HG03442 (cell line): ENCODE measurements at regions not wholly inside any gene's neighbourhood (a gene's known extent, or its start where the extent isn't known, plus 50 kb on each side); places are given as distances from the start of the nearest gene placed in this dataset.
"Not testable (repeated sequence)": the region's sequence is repeated elsewhere in the genome, so short reads cannot be mapped to it uniquely, and the experiment has no call there.

Experiments used
- ATAC-seq: cut with Tn5 transposase; IDR thresholded peaks from one replicate; pipeline ENCODE4 v1.9.1; 2021; ENCODE audit warnings: mild to moderate bottlenecking, moderate library complexity; ENCODE audit not compliant: unreplicated experiment

DNA sequence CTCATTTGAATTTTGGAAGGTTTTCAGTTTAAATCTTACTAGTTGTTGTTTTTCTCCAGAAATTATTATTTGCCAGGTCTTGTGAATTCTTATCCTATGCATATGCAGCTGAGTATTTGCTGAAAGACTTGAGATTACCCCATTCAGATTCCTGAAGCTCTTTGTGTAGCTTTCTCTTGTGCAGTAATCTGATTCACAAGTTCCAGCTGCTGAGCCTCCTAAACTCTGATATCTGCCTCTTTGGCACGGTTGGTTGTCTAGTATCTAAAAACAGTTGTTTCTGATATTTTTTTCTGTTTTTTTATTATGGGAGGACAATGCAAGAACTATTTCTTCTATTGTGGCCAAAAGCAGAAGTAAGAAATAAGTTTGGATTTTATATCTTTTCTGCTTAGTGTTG, 863.9 kb upstream of the MANEA start:
- no peak for ATAC-seq

DNA sequence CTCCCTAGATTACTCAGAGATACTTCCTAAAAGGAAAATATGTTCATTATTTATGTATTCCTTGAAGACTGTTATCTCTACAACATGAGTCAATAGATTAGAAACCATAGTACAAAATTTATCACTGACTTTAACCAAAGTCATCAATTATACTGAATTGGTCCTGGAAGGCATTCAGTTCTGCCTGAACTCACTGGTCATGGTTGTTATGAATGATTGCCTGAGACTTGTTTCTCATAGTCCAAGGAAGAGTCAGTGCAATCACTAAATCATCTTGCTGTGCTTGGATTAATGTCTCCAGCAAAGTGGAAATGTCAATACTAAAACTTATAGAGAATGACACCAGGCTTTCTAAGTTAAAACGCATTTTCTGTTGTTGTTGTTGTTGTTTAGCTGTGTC, 878.6 kb upstream of the MANEA start:
- no peak for ATAC-seq

DNA sequence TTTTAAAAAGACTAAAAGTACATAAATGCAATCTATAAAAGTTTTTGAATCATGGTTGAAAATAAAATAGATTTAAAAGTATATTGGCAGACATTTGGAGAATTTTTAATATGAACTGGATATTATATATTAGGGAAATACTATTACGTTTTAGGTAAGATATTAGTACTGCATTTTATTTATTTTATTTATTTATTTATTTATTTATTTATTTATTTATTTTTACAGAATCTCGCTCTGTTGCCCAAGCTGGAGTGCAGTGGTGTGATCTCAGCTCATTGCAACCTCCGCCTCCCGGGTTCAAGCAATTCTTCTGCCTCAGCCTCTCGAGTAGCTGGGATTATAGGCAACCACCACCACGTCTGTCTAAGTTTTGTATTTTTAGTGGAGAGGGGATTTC, 890.1 kb upstream of the MANEA start:
- ATAC-seq = not testable (repeated sequence)

DNA sequence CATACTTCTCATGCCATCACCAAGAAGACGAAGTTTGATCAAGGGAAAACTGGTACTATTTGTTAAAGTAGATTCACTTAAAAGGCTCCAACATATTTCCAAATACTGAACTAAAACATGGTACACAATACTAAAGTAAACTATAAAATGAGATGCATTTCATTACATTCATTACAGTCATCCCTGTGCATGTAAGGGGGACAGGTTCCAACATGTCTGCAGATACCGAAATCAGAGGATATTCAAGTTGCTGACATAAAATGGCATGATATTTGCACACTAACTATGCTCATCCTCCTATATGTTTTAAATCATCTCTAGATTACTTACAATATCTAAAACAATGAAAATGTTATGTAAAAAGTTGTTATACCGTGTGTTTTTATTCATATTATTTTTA, 893.9 kb upstream of the MANEA start:
- ATAC-seq = no peak

DNA sequence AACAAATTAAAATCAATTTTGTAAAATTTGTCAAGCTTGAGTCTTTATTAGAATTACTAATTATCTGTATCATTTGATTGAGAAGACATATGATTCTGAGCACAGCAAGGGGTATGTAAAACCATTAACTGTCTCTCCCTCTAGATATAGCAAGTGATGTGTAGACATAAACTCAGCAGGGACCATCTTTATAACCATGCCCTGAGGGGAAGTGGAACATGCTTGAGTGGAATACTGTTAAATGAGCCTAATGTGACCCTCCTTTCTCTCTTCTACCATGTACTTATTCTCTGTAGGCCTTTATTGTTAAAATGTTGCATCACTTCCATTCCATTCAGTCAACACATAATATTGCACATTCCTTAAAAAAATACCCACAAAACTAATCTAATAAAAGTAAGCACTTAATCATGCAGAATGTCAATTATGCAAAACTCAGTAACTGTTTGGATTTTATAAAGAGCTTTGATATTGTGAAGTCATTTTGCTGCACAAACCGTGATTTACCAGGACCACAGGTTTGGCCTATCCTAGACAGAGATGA, 896.6 kb upstream of the MANEA start:
- no peak for ATAC-seq

DNA sequence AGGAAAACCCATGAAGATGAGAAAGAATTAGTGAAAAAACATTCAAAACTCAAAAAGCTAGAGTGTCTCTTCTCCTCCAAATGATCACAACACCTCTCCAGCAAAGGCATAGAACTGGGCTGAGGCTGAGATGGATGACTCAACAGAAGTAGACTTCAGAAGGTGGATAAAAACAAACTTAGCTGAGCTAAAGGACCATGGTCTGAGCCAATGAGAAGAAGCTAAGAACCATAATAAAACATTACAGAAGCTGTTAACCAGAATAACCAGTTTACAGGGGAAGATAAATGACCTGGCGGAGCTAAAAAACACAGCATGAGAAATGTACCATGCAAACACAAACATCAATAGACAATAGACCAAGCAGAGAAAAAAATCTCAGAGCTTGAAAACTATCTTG, 904.1 kb upstream of the MANEA start:
- ATAC-seq = no peak

DNA sequence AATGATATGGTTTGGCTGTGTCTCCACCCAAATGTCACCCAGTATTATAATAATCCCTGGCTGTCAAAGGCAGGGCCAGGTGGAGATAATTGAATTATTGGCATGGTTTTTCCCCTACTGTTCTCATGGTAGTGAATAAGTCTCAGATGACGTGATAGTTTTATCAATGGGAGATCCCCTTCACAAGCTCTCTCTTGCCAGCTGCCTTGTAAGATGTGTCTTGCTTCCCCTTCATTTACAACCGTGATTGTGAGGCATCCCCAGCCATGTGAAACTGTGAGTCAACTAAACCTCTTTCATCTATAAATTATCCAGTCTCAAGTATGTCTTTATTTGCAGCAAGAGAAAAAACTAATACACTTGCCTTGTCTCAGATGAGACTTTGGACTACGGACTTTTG, 907.3 kb upstream of the MANEA start:
- ATAC-seq = no peak

DNA sequence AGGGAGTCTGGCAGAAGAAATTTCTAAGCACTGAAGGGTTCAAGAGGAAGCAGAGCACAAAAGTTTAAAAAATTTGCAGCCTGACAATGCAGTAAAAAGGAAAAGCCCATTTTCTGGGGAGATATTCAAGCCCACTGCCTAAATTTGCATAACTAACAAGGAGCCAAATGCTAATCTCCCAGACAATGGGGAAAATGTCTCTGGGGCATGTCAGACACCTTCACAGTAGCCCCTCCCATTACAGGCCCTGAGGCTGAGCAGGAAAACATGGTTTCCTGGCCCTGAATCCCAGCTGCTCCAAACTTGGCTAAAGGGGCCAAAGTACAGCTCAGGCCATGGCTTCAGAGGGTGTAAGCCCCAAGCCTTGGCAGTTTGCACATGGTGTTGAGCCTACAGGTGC, 908.5 kb upstream of the MANEA start:
- ATAC-seq = no peak

DNA sequence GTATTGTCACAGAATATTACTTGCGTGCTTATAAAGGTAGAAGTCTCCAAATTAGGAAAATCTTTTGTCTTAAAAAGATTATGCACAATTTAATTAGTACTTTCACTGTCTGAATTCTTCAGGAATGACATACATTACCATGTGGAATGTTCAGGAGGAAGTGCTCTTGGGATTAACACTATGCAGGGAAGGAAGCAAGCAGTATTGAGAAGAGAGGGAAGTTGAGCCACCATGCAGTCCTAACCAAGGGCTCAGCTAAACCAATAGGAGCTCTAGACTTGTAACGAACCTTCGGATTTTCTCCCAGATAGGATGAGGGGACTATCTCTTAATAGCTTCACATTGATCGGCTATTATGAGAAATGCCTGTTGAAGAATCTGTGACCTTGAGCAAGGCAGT, 918.4 kb upstream of the MANEA start:
- no peak for ATAC-seq

DNA sequence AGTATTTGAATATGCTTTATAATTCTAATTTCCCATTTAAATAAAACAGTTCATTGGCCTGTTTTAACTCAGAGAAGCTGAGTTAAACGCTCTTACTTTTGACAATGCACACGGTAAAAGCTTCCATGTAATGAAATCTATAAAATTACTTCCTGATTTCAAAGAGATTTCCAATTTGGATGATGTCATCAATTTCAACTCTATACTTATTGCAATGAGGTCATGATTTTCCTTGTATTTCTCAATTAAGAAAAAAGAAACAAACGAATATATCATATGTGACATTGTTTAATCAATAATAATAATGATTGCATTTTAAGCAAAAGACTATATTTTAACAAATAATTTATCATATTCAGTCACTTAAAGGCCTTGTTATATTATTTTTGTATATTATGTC, 926.1 kb upstream of the MANEA start:
- no peak for ATAC-seq

DNA sequence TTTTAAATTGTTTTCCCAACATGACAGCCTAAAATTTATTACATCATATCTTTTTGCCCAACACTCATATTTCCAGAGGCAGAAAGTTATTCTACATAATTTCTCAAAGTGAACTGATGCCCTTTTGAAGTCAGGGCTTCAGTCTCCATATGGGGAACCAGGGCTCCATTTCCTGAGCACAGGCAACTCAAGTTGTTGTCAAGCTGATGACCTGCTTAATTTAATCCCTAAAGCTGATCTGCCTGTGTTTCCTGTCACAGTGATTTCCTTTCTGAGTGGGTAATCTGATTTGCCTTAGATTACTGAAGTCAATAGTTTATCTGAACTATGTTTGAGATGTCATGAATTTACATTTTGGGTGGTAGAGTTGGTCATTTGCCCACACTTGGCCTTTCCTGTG, 932.1 kb upstream of the MANEA start:
- ATAC-seq = no peak

DNA sequence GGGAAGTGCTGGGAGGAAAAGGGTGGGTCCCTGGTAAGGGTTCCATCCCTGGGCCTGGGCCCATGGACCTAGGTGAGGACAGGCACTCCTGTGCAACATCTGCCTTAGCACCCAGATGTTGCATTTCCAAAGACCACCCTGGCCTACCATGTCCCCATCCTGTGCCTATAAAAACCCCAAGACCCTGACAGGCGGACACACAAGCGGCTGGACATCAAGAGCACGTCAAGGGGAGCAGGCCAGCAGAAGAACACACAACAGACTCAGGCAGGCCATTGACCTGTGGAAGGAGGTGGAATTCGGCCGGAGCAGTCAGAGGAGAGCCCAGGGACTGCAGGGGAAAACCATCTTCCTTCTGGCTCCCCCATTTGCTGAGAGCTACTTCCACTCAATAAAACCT, 937.8 kb upstream of the MANEA start:
- no peak for ATAC-seq

DNA sequence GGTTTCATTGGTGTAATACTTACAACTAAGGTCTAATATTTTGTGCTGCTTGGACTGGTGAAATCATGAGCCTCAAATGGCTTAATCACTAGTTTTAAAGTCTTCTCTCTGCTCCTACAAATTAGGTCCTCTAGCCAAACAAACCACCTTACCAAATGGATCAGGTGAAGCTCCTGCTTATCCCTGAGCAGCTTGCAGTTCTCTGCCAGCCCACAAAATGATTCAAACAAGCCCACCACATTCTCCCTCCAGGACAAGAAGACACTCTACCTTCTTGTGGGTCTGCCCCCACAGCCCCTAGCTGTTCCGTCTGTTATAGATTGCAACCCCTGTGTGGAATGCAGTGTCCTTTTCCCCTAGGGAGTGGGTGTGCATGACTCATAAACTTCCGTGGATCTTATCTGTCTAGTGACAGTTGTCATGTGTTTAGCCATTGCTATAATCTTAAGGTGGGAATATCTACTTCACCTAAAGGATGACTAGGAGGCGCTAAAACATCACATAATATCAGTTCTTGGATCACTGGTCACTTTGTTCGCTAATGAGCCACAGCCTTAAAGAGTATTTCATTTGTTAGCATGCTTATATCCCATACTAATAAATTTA, 940.5 kb upstream of the MANEA start:
- no peak for ATAC-seq

DNA sequence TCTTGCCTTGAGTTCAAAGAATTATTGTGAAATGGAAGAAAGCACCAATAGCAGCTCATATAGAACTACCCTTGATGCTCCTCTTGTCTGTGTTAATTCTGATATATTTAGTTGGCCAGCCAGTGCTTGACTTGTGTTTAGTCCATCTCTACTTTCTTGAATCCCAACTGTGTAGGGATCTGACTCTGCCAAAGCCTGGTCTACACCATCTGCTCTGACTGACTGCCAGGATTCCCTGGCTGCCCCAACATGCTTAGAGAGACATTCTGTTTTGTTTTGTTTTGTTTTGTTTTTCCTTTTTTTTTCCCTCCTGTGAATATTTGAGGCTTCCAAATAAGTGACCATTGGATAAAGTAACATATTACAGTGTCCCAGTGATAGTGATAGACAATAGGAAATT, 953.7 kb upstream of the MANEA start:
- no peak for ATAC-seq

DNA sequence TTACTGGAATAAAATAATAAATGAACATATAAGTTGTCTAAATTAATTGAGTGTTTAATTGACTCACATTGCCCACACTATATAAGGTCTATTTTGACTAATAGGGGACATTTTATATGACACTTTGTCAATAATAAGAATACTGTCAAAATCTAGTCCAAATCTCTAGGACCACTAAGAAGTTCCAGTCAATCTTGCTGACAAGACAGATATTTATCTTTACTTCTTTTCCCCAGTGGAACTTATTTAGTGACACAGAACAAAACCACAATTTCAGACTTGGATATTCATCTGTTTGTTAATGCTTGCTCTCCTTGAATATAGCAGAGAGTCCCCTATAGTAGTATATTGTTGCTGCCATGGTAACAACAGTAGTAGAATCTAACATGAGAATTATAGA, 954.6 kb upstream of the MANEA start:
- ATAC-seq = no peak

DNA sequence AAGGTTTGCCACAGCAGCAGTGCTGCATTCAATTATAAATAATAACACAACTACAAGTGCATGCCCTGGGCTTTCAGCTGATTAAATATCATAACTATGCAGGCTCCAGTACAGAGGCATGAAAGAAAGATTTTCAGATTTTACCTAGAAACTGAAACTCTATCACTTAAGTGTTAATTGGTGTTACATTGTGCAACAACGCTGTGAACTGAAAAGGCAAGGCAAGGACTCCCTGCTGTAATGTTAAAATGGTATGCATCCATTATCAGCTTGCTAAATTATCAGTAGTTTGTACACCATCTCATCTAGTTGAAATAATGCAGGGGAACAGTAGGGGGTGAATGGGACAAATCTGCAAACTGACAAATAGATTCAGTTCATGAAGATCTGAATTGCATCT, 976.7 kb upstream of the MANEA start:
- ATAC-seq = no peak

DNA sequence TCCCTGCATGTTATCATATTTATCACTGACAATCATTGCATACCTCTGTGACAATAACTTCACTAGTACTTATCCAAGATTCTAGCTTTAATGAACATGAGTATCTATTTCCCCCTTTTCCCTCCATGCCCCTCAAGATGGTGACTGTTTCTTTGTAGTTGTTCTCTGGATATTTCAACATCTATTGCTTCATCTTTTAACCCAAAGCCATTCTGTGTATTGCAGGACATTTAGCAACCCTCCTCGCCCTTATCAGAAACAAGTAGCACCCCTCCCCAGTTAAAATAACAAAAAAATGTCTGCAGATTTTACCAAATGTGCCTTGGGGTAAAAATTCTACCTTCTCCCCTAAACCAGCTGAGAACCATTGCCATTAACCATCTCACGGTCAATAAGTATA, 979.8 kb upstream of the MANEA start:
- ATAC-seq = no peak

DNA sequence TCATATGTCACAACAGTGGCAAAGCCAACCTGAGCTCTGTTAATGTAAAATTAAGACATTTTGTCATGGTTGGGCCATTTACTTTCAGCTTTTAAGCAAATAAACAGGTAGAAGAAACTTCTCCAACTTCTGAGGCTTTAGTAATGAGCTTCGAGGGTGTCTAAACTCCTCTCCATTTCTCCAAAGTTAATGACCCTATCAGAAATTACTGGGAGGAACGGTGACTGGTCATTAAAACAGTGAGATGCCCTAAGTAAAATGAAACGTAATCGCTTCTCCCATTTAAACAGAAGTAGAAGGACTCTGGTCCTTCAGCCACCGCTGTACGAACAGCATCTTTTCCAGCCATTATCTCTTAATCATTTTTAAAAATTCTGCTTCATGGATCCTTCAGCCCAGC, 986.9 kb upstream of the MANEA start:
- ATAC-seq = no peak

DNA sequence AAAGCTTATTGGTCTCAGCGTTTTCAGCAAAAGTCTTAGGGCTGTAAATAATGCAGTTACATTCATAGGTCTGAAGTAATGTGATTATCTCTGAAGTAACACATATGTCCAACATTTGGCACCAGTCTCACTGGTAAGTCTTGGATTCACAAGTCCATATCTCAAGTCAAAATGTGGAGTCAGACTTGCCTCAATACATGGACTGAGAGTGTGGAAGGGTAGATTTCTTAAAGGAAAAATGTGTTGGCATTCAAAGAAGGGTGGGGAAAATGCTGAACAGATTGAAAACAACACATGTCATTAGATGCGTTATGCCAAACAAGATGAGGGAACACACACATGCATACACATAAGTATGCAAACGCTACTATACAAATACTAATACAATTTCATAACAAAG, 989.0 kb upstream of the MANEA start:
- ATAC-seq = no peak

DNA sequence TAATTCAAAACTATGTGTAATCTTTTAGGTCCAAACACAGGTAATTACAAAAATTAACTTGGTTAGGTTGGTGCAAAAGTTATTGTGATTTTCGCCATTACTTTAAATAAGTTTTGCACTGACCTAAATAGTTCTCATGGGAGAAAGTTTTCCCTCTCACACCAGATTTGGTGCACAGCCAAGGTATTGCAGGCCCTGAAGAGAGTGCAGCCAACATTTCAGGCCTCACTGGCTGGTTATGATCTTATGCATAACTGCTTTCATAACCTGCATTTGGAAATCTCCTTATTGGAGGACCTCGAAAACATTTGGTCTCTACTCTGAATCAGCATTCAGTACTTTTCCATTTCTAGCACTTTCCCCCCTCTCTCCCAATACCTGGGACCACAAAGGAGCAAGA, 993.1 kb upstream of the MANEA start:
- ATAC-seq = no peak

DNA sequence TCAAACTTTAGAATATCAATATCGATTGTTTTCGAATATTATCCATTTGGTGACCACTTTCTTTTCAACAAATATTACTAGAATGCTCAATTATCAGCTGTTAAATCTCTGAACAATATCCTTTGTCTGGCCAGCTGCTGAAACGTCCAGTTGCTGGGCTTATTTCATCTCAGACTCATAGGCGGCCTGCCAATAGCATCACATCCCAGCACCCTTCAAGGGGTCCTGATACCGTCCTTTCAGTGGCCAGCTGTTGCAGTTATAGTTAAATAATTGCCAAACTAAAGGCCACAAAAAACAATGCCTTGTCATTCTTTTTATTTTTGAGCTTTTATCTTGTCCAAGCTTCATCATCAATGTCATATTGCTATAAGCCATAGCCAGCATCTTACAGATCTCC, 1006.8 kb upstream of the MANEA start:
- ATAC-seq = no peak

DNA sequence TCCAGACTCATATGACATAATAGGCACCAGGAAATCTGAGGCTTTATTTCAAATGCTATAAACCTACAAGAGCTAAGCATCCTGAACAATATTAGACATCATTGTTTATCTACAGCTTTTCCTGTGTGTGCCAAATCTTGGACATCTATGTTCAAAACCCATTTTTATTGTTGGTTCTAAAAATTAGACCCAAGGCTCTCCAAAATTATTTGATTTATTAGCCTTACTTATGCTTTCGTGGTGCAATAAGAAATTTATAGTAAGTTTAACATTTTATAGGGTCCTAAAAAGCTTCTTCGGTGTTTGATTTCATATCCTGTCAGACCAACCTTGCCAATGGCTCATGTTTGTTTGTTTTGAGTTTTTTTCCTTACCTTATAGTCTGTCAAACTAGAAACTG, 1014.5 kb upstream of the MANEA start:
- no peak for ATAC-seq

DNA sequence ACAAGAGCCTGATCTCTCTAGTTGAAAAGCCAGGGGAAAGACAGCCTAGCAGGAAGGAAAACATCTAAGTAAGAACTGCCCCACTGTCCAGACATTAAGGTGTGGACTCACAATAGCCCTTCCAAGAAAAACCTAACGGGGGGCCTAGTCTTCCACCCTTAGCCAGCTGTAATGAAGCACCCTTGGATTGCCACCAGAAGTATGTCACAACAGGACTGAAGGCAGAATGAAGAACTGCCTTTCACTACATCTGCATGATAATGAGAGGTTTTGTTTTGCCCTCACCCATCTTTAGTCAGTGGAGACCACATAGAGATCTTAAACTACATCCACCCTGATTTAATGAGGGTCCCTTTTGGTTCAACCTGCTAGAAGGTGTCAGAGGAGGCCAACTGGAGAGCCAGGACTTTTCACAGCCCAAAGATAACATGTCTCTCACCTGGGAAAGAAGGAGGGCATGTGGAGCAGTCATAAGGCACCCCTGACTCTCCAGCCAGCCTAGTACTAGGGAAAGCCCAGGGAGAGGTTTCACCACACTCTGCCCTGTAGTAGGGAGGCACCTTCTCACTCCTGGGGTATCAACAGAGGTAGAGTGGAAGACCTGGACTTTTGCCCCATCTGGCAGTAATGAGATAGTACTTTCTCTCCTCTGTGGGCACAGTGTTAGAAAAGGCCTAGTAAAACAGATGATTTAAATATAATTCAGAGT, 1017.4 kb upstream of the MANEA start:
- ATAC-seq = no peak
